Large intestine (tissue), 3 donors: ENCODE measurements at regions not wholly inside any gene's neighbourhood (a gene's known extent, or its start where the extent isn't known, plus 50 kb on each side); places are given as distances from the start of the nearest gene placed in this dataset.
A peak's percentile ranks its signal among the peaks of the same experiment; 100 is the strongest.

Source experiments
- DNase-seq, 2 donors: peaks; one replicate each; pipeline versions ENCODE4 v3.0.0 to v3.0.0-alpha.2; 2013
- H3K27ac ChIP-seq: one replicate; pipeline ENCODE4 v1.5.1; 2013; ENCODE audit warnings: low read length
- H3K27me3 ChIP-seq: 2 replicates; pipeline ENCODE4 v1.6.1; 2013; ENCODE audit warnings: low read length; ENCODE audit not compliant: control insufficient read depth, insufficient read depth
- H3K36me3 ChIP-seq: 2 replicates; pipeline ENCODE4 v1.6.1; 2013; ENCODE audit warnings: low read length; ENCODE audit not compliant: control insufficient read depth, insufficient read depth
- H3K4me1 ChIP-seq: one replicate; pipeline ENCODE4 v1.6.1; 2013; ENCODE audit warnings: low read length; ENCODE audit not compliant: control insufficient read depth, insufficient read depth
- H3K4me3 ChIP-seq: one replicate; pipeline ENCODE4 v1.5.1; 2013; ENCODE audit warnings: low read length
- H3K9me3 ChIP-seq: one replicate; pipeline ENCODE4 v1.6.1; 2013; ENCODE audit warnings: mild to moderate bottlenecking, low read depth, low read length, moderate library complexity; ENCODE audit not compliant: control insufficient read depth
- WGBS: methylation state at CpG from one replicate; pipeline ENCODE4 v1.1.5; 2013; ENCODE audit warnings: low lambda C conversion rate; ENCODE audit not compliant: insufficient coverage; 5-methylcytosine and 5-hydroxymethylcytosine counted together

DNA sequence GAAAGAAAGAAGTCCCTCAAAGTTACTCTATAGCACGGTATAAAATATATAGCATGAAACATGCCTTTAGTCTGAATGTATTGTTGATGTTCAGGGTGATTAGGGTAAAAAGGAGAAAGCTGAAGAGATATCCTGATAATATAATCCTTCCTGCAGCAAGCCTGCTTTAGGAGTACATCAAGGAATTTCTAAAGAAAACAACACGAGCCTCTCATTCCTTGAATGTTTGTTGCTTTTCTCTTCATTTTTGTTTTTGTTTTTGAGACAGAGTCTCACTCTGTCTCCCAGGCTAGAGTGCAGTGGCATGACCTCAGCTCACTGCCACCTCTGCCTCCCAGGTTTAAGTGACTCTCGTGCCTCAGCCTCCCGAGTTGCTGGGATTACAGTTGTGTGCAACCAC, 79.1 kb downstream of the CD164 start:
- Histone ChIP-seq H3K9me3 (no peaks in the 10 kb centered on the region), H3K36me3 (no peaks in the 10 kb centered on the region), H3K27me3 (no peaks in the 10 kb centered on the region), H3K4me1 (peaks cover 47% of the 10 kb centered on the region), H3K4me3 (no peak overlapping the region), H3K27ac (no peak overlapping the region)
- no peak for DNase-seq
- WGBS = 100% methylated on average over 1 of the region's 4 CpGs

GRCh38 chr6:109302176-109302575, 80.1 kb downstream of the CD164 start:
- Histone ChIP-seq H3K36me3 (no peaks in the 10 kb centered on the region), H3K27ac (no peak overlapping the region), H3K4me1 (peaks cover 50% of the 10 kb centered on the region), H3K4me3 (no peak overlapping the region), H3K9me3 (no peaks in the 10 kb centered on the region), H3K27me3 (no peaks in the 10 kb centered on the region)
- 83% methylated on average over 1 of the region's 4 CpGs for WGBS
- no peak for DNase-seq

GRCh38 chr6:109301418-109301817, 80.8 kb downstream of the CD164 start:
- no peak for DNase-seq
- Histone ChIP-seq H3K36me3 (no peaks in the 10 kb centered on the region), H3K4me1 (peaks cover 51% of the 10 kb centered on the region), H3K9me3 (no peaks in the 10 kb centered on the region), H3K27ac (no peak overlapping the region), H3K4me3 (no peak overlapping the region), H3K27me3 (no peaks in the 10 kb centered on the region)
- WGBS = 67% methylated on average over 1 of the region's 2 CpGs

DNA sequence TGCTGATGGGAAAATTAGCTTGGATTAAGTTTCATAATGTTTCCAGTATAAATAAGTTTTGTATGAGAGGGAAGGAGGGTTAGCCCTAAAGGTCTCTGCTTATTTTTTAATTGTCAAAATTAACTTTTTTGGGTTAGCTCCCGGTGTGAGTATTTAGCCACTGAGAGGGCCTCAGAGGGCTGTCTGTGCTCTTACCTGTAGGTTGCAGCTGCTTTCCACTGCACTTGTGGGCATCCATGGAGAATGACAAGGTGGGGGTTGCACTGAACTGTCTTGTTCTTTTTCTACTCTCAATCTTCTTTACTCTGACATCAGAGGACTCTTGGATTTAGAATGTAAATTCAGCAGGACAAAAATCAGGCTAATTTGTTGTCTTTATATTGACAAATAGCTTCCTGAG, 81.4 kb downstream of the CD164 start:
- Histone ChIP-seq H3K9me3 (no peaks in the 10 kb centered on the region), H3K4me3 (no peak overlapping the region), H3K36me3 (no peaks in the 10 kb centered on the region), H3K4me1 (peaks cover 51% of the 10 kb centered on the region), H3K27ac (no peak overlapping the region), H3K27me3 (no peaks in the 10 kb centered on the region)
- WGBS = no CpG with 5 or more reads among the region's 1 CpG
- DNase-seq = no peak

DNA sequence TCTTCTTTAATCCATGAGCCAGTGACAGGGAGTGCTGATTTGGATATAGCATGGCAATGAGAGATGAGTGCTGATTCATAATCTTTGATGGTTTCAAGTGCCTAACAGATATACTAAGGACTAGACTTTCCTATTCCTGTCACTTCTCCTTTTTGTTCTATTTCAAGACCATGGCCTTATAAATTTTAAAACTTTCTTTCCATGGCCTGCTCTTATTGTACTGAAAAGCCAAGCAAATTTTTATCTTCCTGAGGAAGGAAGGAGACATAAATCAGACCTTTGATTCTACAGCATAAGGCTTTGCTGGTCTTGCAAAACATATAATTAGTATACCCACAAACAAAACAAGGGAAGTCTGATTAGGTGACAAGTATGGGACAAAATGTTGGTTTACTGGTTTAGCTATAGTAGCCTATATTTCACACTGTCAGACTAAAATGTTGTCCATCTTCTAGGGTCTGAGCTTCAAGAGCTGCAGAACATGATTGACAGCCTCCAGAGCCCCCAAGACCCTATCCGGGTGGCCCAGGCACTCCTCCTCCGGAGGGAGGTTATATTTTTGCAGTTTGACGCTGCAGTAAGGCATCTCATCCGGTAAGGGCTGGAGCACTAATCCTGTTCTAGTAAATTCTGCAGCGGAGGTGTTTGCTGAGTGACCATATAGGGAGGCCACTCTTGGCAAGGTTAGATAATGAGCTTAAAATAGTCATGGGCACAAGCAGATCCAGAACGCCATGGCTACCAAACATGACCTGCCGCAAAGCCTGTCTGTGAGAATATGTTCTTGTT, 82.3 kb downstream of the CD164 start:
- no CpG with 5 or more reads among the region's 7 CpGs for WGBS
- Histone ChIP-seq H3K27me3 (no peaks in the 10 kb centered on the region), H3K27ac (peak overlapping the region; percentile 16), H3K4me1 (peaks cover 60% of the 10 kb centered on the region), H3K36me3 (no peaks in the 10 kb centered on the region), H3K9me3 (no peaks in the 10 kb centered on the region), H3K4me3 (no peak overlapping the region)
- DNase-seq = peak in 1 of 2 donors; percentile 24

DNA sequence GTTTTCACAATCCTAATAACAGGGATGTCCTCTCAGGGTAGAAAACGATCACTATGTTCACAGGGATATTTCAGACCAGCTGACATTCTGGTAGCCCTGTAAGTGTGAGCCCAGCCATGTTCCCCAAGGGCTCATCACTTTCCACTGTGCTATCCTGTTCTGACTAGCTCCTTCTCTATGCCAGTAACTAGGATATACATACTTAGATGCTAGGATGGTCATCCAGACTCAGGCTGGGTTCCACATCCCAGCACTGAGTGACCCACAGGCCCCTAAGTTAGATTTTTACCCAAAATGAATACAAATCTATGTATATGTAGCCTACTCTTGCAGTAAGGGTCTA, 83.0 kb downstream of the CD164 start:
- Histone ChIP-seq H3K27me3 (no peaks in the 10 kb centered on the region), H3K9me3 (no peaks in the 10 kb centered on the region), H3K36me3 (no peaks in the 10 kb centered on the region), H3K4me3 (no peak overlapping the region), H3K27ac (no peak overlapping the region), H3K4me1 (peaks cover 55% of the 10 kb centered on the region)
- WGBS = no CpG with 5 or more reads among the region's 1 CpG
- DNase-seq = no peak

GRCh38 chr6:109298605-109299264, 83.5 kb downstream of the CD164 start:
- Histone ChIP-seq H3K27me3 (no peaks in the 10 kb centered on the region), H3K4me1 (peaks cover 54% of the 10 kb centered on the region), H3K36me3 (no peaks in the 10 kb centered on the region), H3K9me3 (no peaks in the 10 kb centered on the region), H3K27ac (no peak overlapping the region), H3K4me3 (no peak overlapping the region)
- DNase-seq = no peak
- WGBS = no CpG with 5 or more reads among the region's 6 CpGs

DNA sequence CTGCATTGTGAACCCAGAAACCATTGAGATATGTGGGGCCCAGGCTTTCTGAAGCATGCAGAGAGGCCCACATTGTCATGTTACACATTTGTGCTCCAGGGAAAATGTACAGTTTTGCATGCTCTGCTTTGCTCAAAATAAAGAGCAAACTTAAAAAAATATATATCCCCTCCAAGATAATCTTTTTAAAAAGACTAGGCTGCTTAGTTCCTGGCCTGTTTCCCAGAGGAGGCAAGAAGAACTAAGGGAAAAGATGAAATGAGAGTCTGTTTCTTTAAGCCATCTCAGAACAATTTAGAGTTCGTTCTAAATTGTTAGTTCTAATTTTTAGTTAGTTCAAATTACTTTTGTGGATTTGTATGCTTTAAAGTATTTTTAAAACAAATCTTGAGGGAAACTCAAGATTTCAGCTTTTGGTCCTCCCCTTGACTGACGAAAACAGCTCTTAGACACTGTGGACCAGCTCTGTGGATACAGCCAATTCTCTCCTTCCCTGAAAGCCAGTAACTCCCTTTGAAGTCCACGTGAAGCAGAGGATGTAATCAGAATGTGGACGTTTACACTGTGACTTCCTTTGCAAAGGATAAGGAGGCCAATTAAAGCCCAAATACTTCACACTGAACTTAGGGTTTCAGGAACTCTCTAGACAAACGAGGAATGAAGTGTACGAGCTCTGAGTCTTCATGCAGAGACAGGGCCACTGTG, 84.7 kb downstream of the CD164 start:
- Histone ChIP-seq H3K4me3 (no peak overlapping the region), H3K4me1 (peaks cover 48% of the 10 kb centered on the region), H3K9me3 (no peaks in the 10 kb centered on the region), H3K36me3 (no peaks in the 10 kb centered on the region), H3K27ac (peak overlapping the region; percentile 48), H3K27me3 (no peaks in the 10 kb centered on the region)
- WGBS = 57% methylated on average over 1 of the region's 6 CpGs
- DNase-seq = peak in 1 of 2 donors; percentile 24

- Histone ChIP-seq H3K27me3 (no peaks in the 10 kb centered on the region), H3K9me3 (no peaks in the 10 kb centered on the region), H3K27ac (peak overlapping the region; percentile 48), H3K4me3 (no peak overlapping the region), H3K36me3 (no peaks in the 10 kb centered on the region), H3K4me1 (peaks cover 48% of the 10 kb centered on the region)
- WGBS = no CpG with 5 or more reads among the region's 7 CpGs
- peak in 1 of 2 donors; percentile 43 for DNase-seq
Measured at GRCh38 chr6:109296971-109297372, 85.3 kb downstream of the CD164 start.

GRCh38 chr6:109296452-109296851, 85.8 kb downstream of the CD164 start:
- Histone ChIP-seq H3K4me3 (no peak overlapping the region), H3K9me3 (no peaks in the 10 kb centered on the region), H3K27ac (peak overlapping the region; percentile 48), H3K27me3 (no peaks in the 10 kb centered on the region), H3K36me3 (no peaks in the 10 kb centered on the region), H3K4me1 (peaks cover 48% of the 10 kb centered on the region)
- DNase-seq = peak; percentile 51 to 77
- no CpG with 5 or more reads among the region's 3 CpGs for WGBS
